ENCODE measurements at regions not wholly inside any gene's neighbourhood (a gene's known extent, or its start where the extent isn't known, plus 50 kb on each side); places are given as distances from the start of the nearest gene placed in this dataset.

DNA sequence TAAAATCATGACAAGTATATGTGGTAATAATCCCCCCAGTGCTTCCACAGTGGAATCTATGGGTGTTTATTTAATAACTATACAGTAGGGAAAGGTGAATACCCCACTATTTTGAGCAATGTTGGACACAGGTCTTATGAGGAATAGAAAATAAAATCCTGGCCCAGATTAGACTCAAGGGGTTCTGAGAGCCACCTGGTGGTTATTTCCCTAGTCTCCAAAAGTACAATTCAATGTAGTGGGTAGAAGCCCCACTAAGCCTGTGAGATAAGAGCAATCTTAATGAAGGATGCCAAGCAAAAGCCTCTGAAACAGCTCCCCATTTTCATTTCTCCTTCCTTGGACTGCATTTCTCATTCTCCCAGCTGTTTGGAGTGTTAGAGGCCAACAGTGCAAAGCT, 328.2 kb upstream of the NR3C2 start:
- TF ChIP-seq, protein P1, sequence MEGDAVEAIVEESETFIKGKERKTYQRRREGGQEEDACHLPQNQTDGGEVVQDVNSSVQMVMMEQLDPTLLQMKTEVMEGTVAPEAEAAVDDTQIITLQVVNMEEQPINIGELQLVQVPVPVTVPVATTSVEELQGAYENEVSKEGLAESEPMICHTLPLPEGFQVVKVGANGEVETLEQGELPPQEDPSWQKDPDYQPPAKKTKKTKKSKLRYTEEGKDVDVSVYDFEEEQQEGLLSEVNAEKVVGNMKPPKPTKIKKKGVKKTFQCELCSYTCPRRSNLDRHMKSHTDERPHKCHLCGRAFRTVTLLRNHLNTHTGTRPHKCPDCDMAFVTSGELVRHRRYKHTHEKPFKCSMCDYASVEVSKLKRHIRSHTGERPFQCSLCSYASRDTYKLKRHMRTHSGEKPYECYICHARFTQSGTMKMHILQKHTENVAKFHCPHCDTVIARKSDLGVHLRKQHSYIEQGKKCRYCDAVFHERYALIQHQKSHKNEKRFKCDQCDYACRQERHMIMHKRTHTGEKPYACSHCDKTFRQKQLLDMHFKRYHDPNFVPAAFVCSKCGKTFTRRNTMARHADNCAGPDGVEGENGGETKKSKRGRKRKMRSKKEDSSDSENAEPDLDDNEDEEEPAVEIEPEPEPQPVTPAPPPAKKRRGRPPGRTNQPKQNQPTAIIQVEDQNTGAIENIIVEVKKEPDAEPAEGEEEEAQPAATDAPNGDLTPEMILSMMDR (IDR thresholded peaks at IDR 0.05 in 2 of 3, conservative IDR thresholded peaks at IDR 0.05 in 1 of 3; ENCODE audit: control insufficient read depth in 2 of 3, extremely low read depth in 1 of 3, insufficient read depth in 1 of 3, low read depth in 3 of 3, low read length in 3 of 3) = no peak
- TF ChIP-seq ZZZ3 (IDR thresholded peaks at IDR 0.05; ENCODE audit: control insufficient read depth, insufficient read length, low read depth) (no peak), ZNF274 (IDR thresholded peaks at IDR 0.05; ENCODE audit: insufficient read depth, insufficient read length) (no peak)

Data from GM12878 (cell line).